NCI-H748 (cell line): ENCODE measurements at regions not wholly inside any gene's neighbourhood (a gene's known extent, or its start where the extent isn't known, plus 50 kb on each side); places are given as distances from the start of the nearest gene placed in this dataset.

Source experiments
- DNase-seq: peaks from one replicate; lab custom pipeline; 2025; ENCODE audit not compliant: unreplicated experiment; lab: John Stamatoyannopoulos, UW

- no peak for DNase-seq
These were observed 346.2 kb downstream of the FOXL1 start for GRCh38 chr16:86924537-86924936.

GRCh38 chr16:86925067-86925791 lies 346.9 kb downstream of the FOXL1 start:
- no peak for DNase-seq

GRCh38 chr16:86926181-86927094 lies 348.1 kb downstream of the FOXL1 start:
- no peak for DNase-seq

- DNase-seq: no peak
These were observed 349.4 kb downstream of the FOXL1 start for GRCh38 chr16:86927699-86928098.

GRCh38 chr16:86928523-86929011 lies 350.2 kb downstream of the FOXL1 start:
- no peak for DNase-seq

- DNase-seq: no peak
These were observed 350.9 kb downstream of the FOXL1 start for GRCh38 chr16:86929057-86929871.

- no peak for DNase-seq
These were observed 351.7 kb downstream of the FOXL1 start for GRCh38 chr16:86930001-86930400.

- DNase-seq: no peak
These were observed 352.5 kb downstream of the FOXL1 start for GRCh38 chr16:86930663-86931373.

GRCh38 chr16:86931410-86931941 lies 353.1 kb downstream of the FOXL1 start:
- no peak for DNase-seq

- no peak for DNase-seq
These were observed 354.0 kb downstream of the FOXL1 start for GRCh38 chr16:86932130-86932982.

GRCh38 chr16:86934581-86935375 lies 356.4 kb downstream of the FOXL1 start:
- DNase-seq: no peak

GRCh38 chr16:86939609-86940008 lies 361.3 kb downstream of the FOXL1 start:
- no peak for DNase-seq

- DNase-seq: no peak
These were observed 363.4 kb downstream of the FOXL1 start for GRCh38 chr16:86941731-86942130.

GRCh38 chr16:86942151-86943051 lies 364.1 kb downstream of the FOXL1 start:
- DNase-seq: no peak

GRCh38 chr16:86945166-86945900 lies 367.0 kb downstream of the FOXL1 start:
- DNase-seq: no peak

GRCh38 chr16:86946396-86946795 lies 368.0 kb downstream of the FOXL1 start:
- DNase-seq: no peak

- no peak for DNase-seq
These were observed 368.6 kb downstream of the FOXL1 start for GRCh38 chr16:86946981-86947380.
